H1 (cell line): ENCODE measurements at regions not wholly inside any gene's neighbourhood (a gene's known extent, or its start where the extent isn't known, plus 50 kb on each side); places are given as distances from the start of the nearest gene placed in this dataset.

ENCODE experiments used
- CTCF ChIA-PET: fragments of 300-600 bp; sonication (Branson Sonifier 250); formaldehyde crosslinking; loops from one replicate; lab custom pipeline; 2021; ENCODE audit not compliant: partially characterized antibody; lab: Charles Lee
- POLR2A ChIA-PET: fragments of 300-600 bp; sonication (Branson Sonifier 250); formaldehyde crosslinking; loops from one replicate; lab custom pipeline; 2021; ENCODE audit warnings: inconsistent platforms; ENCODE audit not compliant: partially characterized antibody; lab: Charles Lee
- DNase-seq, 2 experiments: peaks; one replicate each; pipeline versions ENCODE4 v3.0.0 to v3.0.0-alpha.2; 2010 to 2022; ENCODE audit warnings: low spot score in 2 of 2, low read depth in 1 of 2, mixed read lengths in 1 of 2
- FAIRE-seq: peaks from 2 replicates; lab custom pipeline; 2011; peaks lifted over from hg19 to GRCh38; lab: Jason Lieb, UNC
- H2AFZ ChIP-seq: 2 replicates; pipeline ENCODE4 v1.8.1; 2012; ENCODE audit warnings: low read length, inconsistent platforms
- H2AK5ac ChIP-seq: 2 replicates; pipeline ENCODE4 v1.6.1; 2013; ENCODE audit warnings: low read depth, low read length
- H2BK120ac ChIP-seq: replicated peaks from 2 replicates; pipeline ENCODE3; 2013; ENCODE audit warnings: low read depth, low read length, inconsistent platforms
- H2BK12ac ChIP-seq: 2 replicates; pipeline ENCODE4 v1.6.1; 2013; ENCODE audit warnings: low read depth, low read length
- H2BK15ac ChIP-seq: 2 replicates; pipeline ENCODE4 v1.6.1; 2013; ENCODE audit warnings: low read length
- H2BK20ac ChIP-seq: 2 replicates; pipeline ENCODE4 v1.6.1; 2013; ENCODE audit warnings: low read length
- H2BK5ac ChIP-seq: 2 replicates; pipeline ENCODE4 v1.6.1; 2013; ENCODE audit warnings: low read depth, low read length
- H3K14ac ChIP-seq: 2 replicates; pipeline ENCODE4 v1.6.1; 2013; ENCODE audit warnings: inconsistent platforms; ENCODE audit not compliant: insufficient read length
- H3K18ac ChIP-seq: 2 replicates; pipeline ENCODE4 v1.6.1; 2013; ENCODE audit warnings: low read length; ENCODE audit errors: extremely low read depth
- H3K23ac ChIP-seq: 2 replicates; pipeline ENCODE4 v1.6.1; 2013; ENCODE audit warnings: inconsistent platforms; ENCODE audit not compliant: insufficient read length
- H3K23me2 ChIP-seq: 2 replicates; pipeline ENCODE4 v1.6.1; 2013; ENCODE audit warnings: low read depth, low read length
- H3K27ac ChIP-seq: 2 replicates; pipeline ENCODE4 v1.6.1; 2011; ENCODE audit warnings: low read depth, low read length, inconsistent platforms
- H3K27me3 ChIP-seq, 4 experiments: replicated peaks in 1 of 4; 1 replicate in 1 of 4; 2 replicates in 3 of 4; pipeline versions ENCODE4 v1.6.1 to v1.8.1; 2011 to 2013; ENCODE audit warnings: low read length in 3 of 4, mild to moderate bottlenecking in 3 of 4, inconsistent platforms in 2 of 4, mixed read lengths in 2 of 4, moderate library complexity in 1 of 4; ENCODE audit not compliant: control insufficient read depth in 3 of 4, insufficient read depth in 3 of 4; ENCODE audit errors: extremely low read depth in 1 of 4
- H3K36me3 ChIP-seq, 4 experiments: 2 replicates each; pipeline versions ENCODE4 v1.6.1 to v1.8.1; 2011 to 2013; ENCODE audit warnings: mild to moderate bottlenecking in 4 of 4, low read length in 3 of 4, moderate library complexity in 2 of 4, control low read depth in 1 of 4, inconsistent platforms in 1 of 4; ENCODE audit not compliant: insufficient read depth in 4 of 4, control insufficient read depth in 2 of 4
- H3K4ac ChIP-seq: replicated peaks from 2 replicates; pipeline ENCODE3; 2013; ENCODE audit warnings: low read length, low read depth, mixed read lengths, inconsistent platforms; ENCODE audit not compliant: insufficient read length
- H3K4me1 ChIP-seq, 4 experiments: replicated peaks in 1 of 4; 1 replicate in 1 of 4; 2 replicates in 3 of 4; pipeline versions ENCODE4 v1.6.1 to v1.8.1; 2011 to 2013; ENCODE audit warnings: low read length in 3 of 4, inconsistent platforms in 2 of 4, mixed read lengths in 1 of 4; ENCODE audit not compliant: insufficient read depth in 4 of 4, control insufficient read depth in 3 of 4
- H3K4me2 ChIP-seq, 2 experiments: 2 replicates each; pipeline versions ENCODE4 v1.6.1 to v1.8.1; 2011 to 2013; ENCODE audit warnings: low read depth in 2 of 2, low read length in 2 of 2, control low read depth in 1 of 2, inconsistent platforms in 1 of 2, mild to moderate bottlenecking in 1 of 2; ENCODE audit not compliant: insufficient read depth in 1 of 2
- H3K4me3 ChIP-seq, 4 experiments: fragments of 200-600, 300-600 bp in 1 of 4; sonication (generic), shearing (Covaris generic), sonication (Bioruptor Twin) in 1 of 4; 2 replicates each; pipeline versions ENCODE4 v1.5.1 to v1.8.1; 2011 to 2016; ENCODE audit warnings: low read length in 4 of 4, low read depth in 3 of 4, control low read depth in 2 of 4, inconsistent platforms in 2 of 4, mild to moderate bottlenecking in 2 of 4, mixed read lengths in 1 of 4, moderate library complexity in 1 of 4; ENCODE audit not compliant: insufficient read depth in 2 of 4; ENCODE audit errors: extremely low read depth in 1 of 4
- H3K56ac ChIP-seq: replicated peaks from 2 replicates; pipeline ENCODE3; 2013; ENCODE audit warnings: low read depth, mild to moderate bottlenecking, mixed read lengths, low read length, inconsistent platforms; ENCODE audit not compliant: insufficient read length
- H3K79me1 ChIP-seq: 2 replicates; pipeline ENCODE4 v1.6.1; 2013; ENCODE audit warnings: low read depth, low read length, control low read depth
- H3K79me2 ChIP-seq, 2 experiments: 2 replicates each; pipeline versions ENCODE4 v1.6.1 to v1.8.1; 2012 to 2013; ENCODE audit warnings: low read length in 2 of 2, mild to moderate bottlenecking in 2 of 2, inconsistent platforms in 1 of 2; ENCODE audit not compliant: insufficient read depth in 2 of 2, control insufficient read depth in 1 of 2
- H3K9ac ChIP-seq, 4 experiments: replicated peaks in 1 of 4; 1 replicate in 1 of 4; 2 replicates in 3 of 4; pipeline versions ENCODE4 v1.6.1 to v1.8.1; 2011 to 2013; ENCODE audit warnings: low read depth in 3 of 4, low read length in 3 of 4, control low read depth in 2 of 4, mild to moderate bottlenecking in 2 of 4, moderate library complexity in 2 of 4, inconsistent platforms in 1 of 4; ENCODE audit errors: extremely low read depth in 1 of 4
- H3K9me3 ChIP-seq, 2 experiments: 2 replicates each; pipeline versions ENCODE4 v1.6.1 to v1.8.1; 2012 to 2013; ENCODE audit warnings: mild to moderate bottlenecking in 2 of 2, moderate library complexity in 2 of 2, control low read depth in 1 of 2, inconsistent platforms in 1 of 2, low read depth in 1 of 2, low read length in 1 of 2, mixed read lengths in 1 of 2; ENCODE audit not compliant: insufficient read depth in 2 of 2
- H4K20me1 ChIP-seq, 2 experiments: replicated peaks in 1 of 2; 2 replicates each; pipeline versions ENCODE3 to v1.8.1; 2011 to 2013; ENCODE audit warnings: inconsistent platforms in 2 of 2, low read length in 2 of 2, mild to moderate bottlenecking in 1 of 2; ENCODE audit not compliant: insufficient read depth in 2 of 2, control insufficient read depth in 1 of 2
- H4K5ac ChIP-seq: 2 replicates; pipeline ENCODE4 v1.6.1; 2013; ENCODE audit warnings: low read length, low read depth, mixed read lengths, inconsistent platforms; ENCODE audit not compliant: insufficient read length
- H4K8ac ChIP-seq: 2 replicates; pipeline ENCODE4 v1.8.0; 2013; ENCODE audit warnings: mild to moderate bottlenecking, moderate library complexity, low read length, inconsistent platforms; ENCODE audit not compliant: insufficient read depth; ENCODE audit errors: extremely low read depth
- H4K91ac ChIP-seq: replicated peaks from 2 replicates; pipeline ENCODE3; 2013; ENCODE audit warnings: low read length, mixed read lengths, inconsistent platforms; ENCODE audit not compliant: insufficient read length
- ASH2L ChIP-seq: fragments of 200-600, 300-600 bp; sonication (generic); IDR thresholded peaks from one replicate; pipeline ENCODE4 v1.7.1; 2017; ENCODE audit warnings: low read length
- CBX8 ChIP-seq: fragments of 300-800, 300-1000 bp; sonication (generic); IDR thresholded peaks from 2 replicates; pipeline ENCODE4 v1.7.1; 2016; ENCODE audit warnings: low read depth, low read length, borderline replicate concordance
- CHD1 ChIP-seq: IDR thresholded peaks from 2 replicates; pipeline ENCODE4 v1.6.1; 2012; ENCODE audit warnings: low read depth, low read length, improper control_type of control experiment
- CREB1 ChIP-seq: IDR thresholded peaks from 2 replicates; pipeline ENCODE4 v1.6.1; 2012; ENCODE audit warnings: inconsistent platforms
- E2F6 ChIP-seq: IDR thresholded peaks from 2 replicates; pipeline ENCODE4 v1.6.1; 2012; ENCODE audit warnings: inconsistent platforms
- FOSL1 ChIP-seq: IDR thresholded peaks from 2 replicates; pipeline ENCODE4 v1.6.1; 2011; ENCODE audit warnings: mild to moderate bottlenecking, low read depth, low read length, moderate library complexity; ENCODE audit not compliant: insufficient read depth
- GTF2F1 ChIP-seq: IDR thresholded peaks from 2 replicates; pipeline ENCODE4 v1.6.1; 2012; ENCODE audit warnings: low read depth, low read length, improper control_type of control experiment, borderline replicate concordance
- JUND ChIP-seq: IDR thresholded peaks from 2 replicates; pipeline ENCODE4 v1.6.1; 2011; ENCODE audit warnings: mild to moderate bottlenecking, improper control_type of control experiment, low read length
- KDM5A ChIP-seq: fragments of 200-600 bp; IDR thresholded peaks from 2 replicates; pipeline ENCODE4 v1.7.1; 2012; ENCODE audit warnings: mild to moderate bottlenecking, low read length, inconsistent platforms, mixed read lengths
- RBBP5 ChIP-seq: IDR thresholded peaks from 2 replicates; pipeline ENCODE4 v1.7.1; 2012; ENCODE audit warnings: low read depth, mild to moderate bottlenecking, inconsistent platforms, low read length, moderate library complexity, borderline replicate concordance
- RNF2 ChIP-seq: fragments of 200-900, 300-1000 bp; sonication (generic); IDR thresholded peaks from 2 replicates; pipeline ENCODE4 v1.7.1; 2016; ENCODE audit warnings: borderline replicate concordance, low read depth, mild to moderate bottlenecking, antibody characterized with exemption, low read length; ENCODE audit not compliant: poor library complexity, severe bottlenecking; ENCODE audit errors: missing control alignments
- SIN3A ChIP-seq, 2 experiments: IDR thresholded peaks in 1 of 2; conservative IDR thresholded peaks in 1 of 2; 2 replicates each; pipeline ENCODE4 v1.6.1; 2011 to 2012; ENCODE audit warnings: low read length in 2 of 2, improper control_type of control experiment in 1 of 2, low read depth in 1 of 2, mild to moderate bottlenecking in 1 of 2
- SP1 ChIP-seq: IDR thresholded peaks from 2 replicates; pipeline ENCODE4 v1.6.1; 2011; ENCODE audit warnings: low read depth, low read length
- ZNF274 ChIP-seq: IDR thresholded peaks from 2 replicates; pipeline ENCODE4 v1.7.0; 2012; ENCODE audit warnings: low read length, borderline replicate concordance; ENCODE audit errors: extremely low read depth
- WGBS, 2 experiments: shearing (Covaris generic) in 1 of 2; methylation state at CpG; one replicate each; pipeline versions ENCODE4 v1.1.6 to v1.1.7; 2013 to 2015; ENCODE audit warnings: low lambda C conversion rate in 2 of 2, mixed read lengths in 2 of 2, inconsistent platforms in 1 of 2, low coverage in 1 of 2, missing lambda C conversion rate in 1 of 2; ENCODE audit not compliant: insufficient replicate concordance in 2 of 2, insufficient coverage in 1 of 2, insufficient read length in 1 of 2; ENCODE audit errors: extremely low coverage in 1 of 2, missing lambda C conversion rate in 1 of 2; 5-methylcytosine and 5-hydroxymethylcytosine counted together

DNA sequence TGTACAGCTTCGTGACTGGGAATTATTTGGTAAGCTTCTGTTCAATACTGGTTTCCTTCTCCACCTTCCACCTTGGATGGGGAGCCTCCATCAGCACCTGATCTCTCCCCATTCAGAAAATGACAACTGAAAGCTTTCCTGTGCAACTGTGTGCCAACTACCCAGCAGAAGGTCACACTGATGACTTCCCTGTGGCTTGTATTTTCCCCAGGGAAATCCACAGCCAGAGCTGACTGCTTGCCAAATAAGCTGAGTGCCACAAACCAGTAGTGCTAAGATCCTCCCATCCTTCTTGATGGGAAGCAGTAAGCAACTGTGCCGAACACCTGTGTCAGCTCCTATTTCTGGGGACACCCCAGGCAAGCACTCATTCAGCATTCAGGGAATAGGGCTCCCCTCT lies 257.2 kb upstream of the SOX5 start:
- no peaks in the 10 kb centered on the region for H3K27me3 ChIP-seq
- H3K23me2 ChIP-seq = no peaks in the 10 kb centered on the region
- no peak overlapping the region for H3K4me3 ChIP-seq
- CTCF ChIA-PET = no interaction called here
- H4K5ac ChIP-seq = no peak overlapping the region
- H2BK20ac ChIP-seq = no peak overlapping the region
- H4K91ac ChIP-seq = no peak overlapping the region
- no peaks in the 10 kb centered on the region for H3K4me1 ChIP-seq
- H3K4me2 ChIP-seq = no peak overlapping the region
- no peak overlapping the region for H4K8ac ChIP-seq
- no peak overlapping the region for H3K56ac ChIP-seq
- no peak overlapping the region for H2BK12ac ChIP-seq
- WGBS, 2 experiments = 93% methylated on average over 2 of the region's 2 CpGs; no CpG with 5 or more reads in 1 of the 2 experiments
- no peak overlapping the region for H3K4ac ChIP-seq
- no peak overlapping the region for H3K9ac ChIP-seq
- POLR2A ChIA-PET = interaction anchor here (1.5 kb wide), 1 partner anchor 10 kb away, joined by 7 read pairs; no protein-coding TSS in a partner anchor
- FAIRE-seq = no peak
- H2AK5ac ChIP-seq = no peak overlapping the region
- no peak overlapping the region for H2BK15ac ChIP-seq
- no peaks in the 10 kb centered on the region for H3K79me2 ChIP-seq
- H2BK120ac ChIP-seq = no peak overlapping the region
- no peak overlapping the region for H3K27ac ChIP-seq
- H3K23ac ChIP-seq = no peak overlapping the region
- no peak overlapping the region for H3K18ac ChIP-seq
- H4K20me1 ChIP-seq = no peaks in the 10 kb centered on the region
- H3K79me1 ChIP-seq = no peaks in the 10 kb centered on the region
- H2BK5ac ChIP-seq = no peak overlapping the region
- H3K36me3 ChIP-seq = no peaks in the 10 kb centered on the region
- H3K14ac ChIP-seq = no peak overlapping the region
- H2AFZ ChIP-seq = no peak overlapping the region
- peaks cover 0 to 6% of the 10 kb centered on the region in 2 experiments; a peak in 1 of 4 replicates for H3K9me3 ChIP-seq
- no peak for DNase-seq
- TF ChIP-seq KDM5A = no peak
- no peak for TF ChIP-seq JUND
- TF ChIP-seq SP1 = no peak
- no peak for TF ChIP-seq ZNF274
- no peak for TF ChIP-seq RNF2
- no peak for TF ChIP-seq CREB1
- TF ChIP-seq RBBP5 = no peak
- TF ChIP-seq FOSL1 = no peak
- no peak for TF ChIP-seq E2F6
- TF ChIP-seq GTF2F1 = no peak
- TF ChIP-seq ASH2L = no peak
- TF ChIP-seq CHD1 = no peak
- TF ChIP-seq SIN3A (conservative IDR thresholded peaks at IDR 0.05 in 1 of 2, IDR thresholded peaks at IDR 0.05 in 1 of 2; ENCODE audit: low read depth in 1 of 2, low read length in 2 of 2) = no peak
- no peak for TF ChIP-seq CBX8
